ENCODE measurements at regions not wholly inside any gene's neighbourhood (a gene's known extent, or its start where the extent isn't known, plus 50 kb on each side); places are given as distances from the start of the nearest gene placed in this dataset.

GRCh38 chr4:64821219-64821976, 412.1 kb upstream of the TECRL start:
- TF ChIP-seq, protein P1, sequence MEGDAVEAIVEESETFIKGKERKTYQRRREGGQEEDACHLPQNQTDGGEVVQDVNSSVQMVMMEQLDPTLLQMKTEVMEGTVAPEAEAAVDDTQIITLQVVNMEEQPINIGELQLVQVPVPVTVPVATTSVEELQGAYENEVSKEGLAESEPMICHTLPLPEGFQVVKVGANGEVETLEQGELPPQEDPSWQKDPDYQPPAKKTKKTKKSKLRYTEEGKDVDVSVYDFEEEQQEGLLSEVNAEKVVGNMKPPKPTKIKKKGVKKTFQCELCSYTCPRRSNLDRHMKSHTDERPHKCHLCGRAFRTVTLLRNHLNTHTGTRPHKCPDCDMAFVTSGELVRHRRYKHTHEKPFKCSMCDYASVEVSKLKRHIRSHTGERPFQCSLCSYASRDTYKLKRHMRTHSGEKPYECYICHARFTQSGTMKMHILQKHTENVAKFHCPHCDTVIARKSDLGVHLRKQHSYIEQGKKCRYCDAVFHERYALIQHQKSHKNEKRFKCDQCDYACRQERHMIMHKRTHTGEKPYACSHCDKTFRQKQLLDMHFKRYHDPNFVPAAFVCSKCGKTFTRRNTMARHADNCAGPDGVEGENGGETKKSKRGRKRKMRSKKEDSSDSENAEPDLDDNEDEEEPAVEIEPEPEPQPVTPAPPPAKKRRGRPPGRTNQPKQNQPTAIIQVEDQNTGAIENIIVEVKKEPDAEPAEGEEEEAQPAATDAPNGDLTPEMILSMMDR (conservative IDR thresholded peaks at IDR 0.05): no peak
- TF ChIP-seq ZFX (IDR thresholded peaks at IDR 0.05): no peak
